ENCODE measurements at regions not wholly inside any gene's neighbourhood (a gene's known extent, or its start where the extent isn't known, plus 50 kb on each side); places are given as distances from the start of the nearest gene placed in this dataset.

DNA sequence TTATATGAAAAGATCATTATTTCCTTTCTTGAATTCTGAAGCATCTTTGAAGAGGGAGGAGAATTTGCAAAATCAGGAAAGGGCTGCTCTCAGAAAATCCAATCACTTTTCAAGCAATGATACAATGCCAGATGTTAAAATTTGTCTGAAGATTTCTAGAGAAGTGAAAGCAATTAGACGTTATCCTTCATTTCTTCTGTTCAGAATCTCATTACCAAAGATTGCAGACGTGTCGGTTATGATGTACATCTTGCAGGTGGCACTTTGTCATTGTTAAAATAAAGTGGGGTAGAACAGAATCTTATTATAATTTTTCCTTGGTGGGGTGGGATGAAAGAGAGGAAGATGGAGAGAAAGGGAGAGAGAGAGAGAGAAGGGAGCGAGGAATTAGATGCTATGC is 296.4 kb upstream of the STS start:
- no peaks in the 10 kb centered on the region for H3K4me1 ChIP-seq (ENCODE audit: control insufficient read depth, insufficient read depth, low read length)
- DNase-seq (no peak), ATAC-seq (no peak)
- intact Hi-C loops (cut with DNase I), result no loop called here
- no peak overlapping the region for H3K4me3 ChIP-seq (ENCODE audit: low read length)
- no peaks in the 10 kb centered on the region for H3K27me3 ChIP-seq (ENCODE audit: control insufficient read depth, insufficient read depth)
- no peaks in the 10 kb centered on the region for H3K9me3 ChIP-seq (ENCODE audit: control insufficient read depth, low read length)
- no peak overlapping the region for H3K27ac ChIP-seq (ENCODE audit: low read length)
- WGBS, result 92% methylated on average over 4 of the region's 4 CpGs

DNA sequence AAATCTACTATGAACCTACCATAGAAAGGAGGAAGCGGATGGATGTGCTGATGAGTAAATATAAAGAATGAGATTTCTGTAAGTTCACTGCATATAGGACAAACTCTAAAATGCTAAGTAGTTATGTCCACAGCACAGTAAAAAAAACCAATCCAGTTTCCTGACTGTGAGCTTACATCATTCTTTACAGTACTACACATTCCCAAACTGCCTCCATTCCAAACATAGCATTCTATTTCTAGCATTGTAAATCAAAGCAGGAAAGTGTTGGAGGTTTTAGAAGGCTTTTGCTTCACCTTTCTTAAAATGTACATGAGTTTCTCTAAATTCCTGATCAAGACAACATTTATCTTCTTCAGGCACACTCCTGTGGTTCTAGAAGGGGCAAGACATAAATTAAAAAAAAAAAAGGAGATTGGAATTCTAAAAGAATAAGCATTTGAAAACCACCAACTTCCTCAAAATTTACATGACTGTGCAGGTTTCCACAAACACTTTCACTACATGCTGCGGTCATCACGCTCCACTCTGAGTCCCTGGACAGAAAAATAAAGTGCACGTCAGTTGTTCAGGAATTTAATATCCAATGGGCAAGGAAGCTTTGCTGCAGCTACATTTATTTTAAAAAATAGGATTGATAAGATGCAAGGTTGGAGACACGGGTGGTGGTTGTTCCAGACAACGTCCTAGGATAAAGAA is 297.6 kb upstream of the STS start:
- no peak overlapping the region for H3K4me3 ChIP-seq (ENCODE audit: low read length)
- no peaks in the 10 kb centered on the region for H3K27me3 ChIP-seq (ENCODE audit: control insufficient read depth, insufficient read depth)
- WGBS, result 41% methylated on average over 6 of the region's 6 CpGs
- H3K9me3 ChIP-seq (ENCODE audit: control insufficient read depth, low read length), result no peaks in the 10 kb centered on the region
- H3K27ac ChIP-seq (ENCODE audit: low read length), result no peak overlapping the region
- intact Hi-C loops (cut with DNase I), result no loop called here
- no peak for ATAC-seq
- DNase-seq, result no peak
- no peaks in the 10 kb centered on the region for H3K4me1 ChIP-seq (ENCODE audit: control insufficient read depth, insufficient read depth, low read length)

DNA sequence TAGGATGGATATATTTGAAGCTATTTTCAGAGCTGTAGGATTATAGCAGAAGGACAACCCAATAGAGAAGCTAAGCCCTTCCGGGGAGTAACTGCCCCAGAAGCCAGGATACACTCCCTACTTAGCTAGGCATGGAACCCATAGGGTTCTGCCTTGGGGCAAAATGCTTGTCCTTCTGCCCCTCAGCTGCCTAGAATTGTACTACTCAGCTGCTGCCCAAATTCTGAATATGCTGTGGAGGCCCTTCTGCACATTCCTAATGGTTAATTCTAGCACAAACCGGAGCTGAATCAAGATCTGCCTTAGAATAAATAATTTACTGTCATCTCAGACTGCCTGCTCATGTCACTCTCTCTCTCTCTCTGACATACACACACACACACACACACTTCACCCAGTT is 297.7 kb upstream of the VCX3A start:
- H3K4me1 ChIP-seq (ENCODE audit: control insufficient read depth, insufficient read depth, low read length), result no peaks in the 10 kb centered on the region
- no peak overlapping the region for H3K4me3 ChIP-seq (ENCODE audit: low read length)
- H3K27me3 ChIP-seq (ENCODE audit: control insufficient read depth, insufficient read depth), result no peaks in the 10 kb centered on the region
- no peak for ATAC-seq
- H3K9me3 ChIP-seq (ENCODE audit: control insufficient read depth, low read length), result no peaks in the 10 kb centered on the region
- WGBS, result 69% methylated on average over 2 of the region's 2 CpGs
- no peak overlapping the region for H3K27ac ChIP-seq (ENCODE audit: low read length)
- DNase-seq, result no peak
- intact Hi-C loops (cut with DNase I), result no loop called here

DNA sequence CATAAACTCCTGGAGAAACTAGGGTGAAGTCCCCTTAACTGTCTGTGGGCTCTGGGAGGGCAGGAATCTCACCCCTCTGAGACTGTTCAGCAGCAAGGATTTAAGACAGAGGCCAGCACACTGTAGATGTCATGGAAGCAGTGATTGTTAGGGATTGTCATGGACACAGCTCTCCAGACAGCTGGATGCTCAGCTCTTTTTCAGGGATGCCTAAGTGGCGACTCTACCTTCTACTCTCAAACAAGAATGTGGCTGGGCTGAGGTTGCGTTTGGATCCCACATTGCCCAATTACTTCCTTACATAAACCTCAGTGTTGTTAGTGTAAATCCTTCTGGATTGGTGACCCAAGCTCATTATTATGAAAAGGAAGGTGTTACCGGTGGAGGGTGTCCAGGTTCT is 291.9 kb upstream of the VCX3A start:
- Histone ChIP-seq H3K27ac (ENCODE audit: low read length) (no peak overlapping the region), H3K9me3 (ENCODE audit: control insufficient read depth, low read length) (no peaks in the 10 kb centered on the region), H3K4me1 (ENCODE audit: control insufficient read depth, insufficient read depth, low read length) (no peaks in the 10 kb centered on the region), H3K27me3 (ENCODE audit: control insufficient read depth, insufficient read depth) (no peaks in the 10 kb centered on the region), H3K4me3 (ENCODE audit: low read length) (no peak overlapping the region)
- ATAC-seq (no peak), DNase-seq (no peak)
- intact Hi-C loops (cut with DNase I), result no loop called here
- WGBS, result 86% methylated on average over 3 of the region's 3 CpGs

DNA sequence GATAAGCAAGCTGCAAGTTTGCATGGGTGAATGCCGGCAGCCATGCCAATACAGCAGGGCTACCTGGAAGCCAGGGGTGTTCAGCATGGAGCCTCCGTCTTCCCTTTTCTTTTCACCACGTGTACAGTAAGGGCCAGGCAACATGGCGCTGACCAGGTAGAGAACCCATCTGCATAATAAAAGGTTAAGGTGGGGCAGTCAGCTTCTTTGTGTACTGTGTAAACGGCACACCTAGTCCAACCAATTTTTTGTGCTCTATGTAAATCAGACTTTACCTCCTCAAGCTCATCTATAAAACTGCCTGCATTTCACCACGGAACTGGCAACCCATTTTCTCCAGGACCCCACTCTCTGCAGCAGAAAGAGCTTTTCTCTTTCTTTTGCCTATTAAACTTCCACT is 286.8 kb upstream of the VCX3A start:
- no peak for ATAC-seq
- no peaks in the 10 kb centered on the region for H3K4me1 ChIP-seq (ENCODE audit: control insufficient read depth, insufficient read depth, low read length)
- intact Hi-C loops (cut with DNase I), result no loop called here
- no peak for DNase-seq
- H3K27me3 ChIP-seq (ENCODE audit: control insufficient read depth, insufficient read depth), result no peaks in the 10 kb centered on the region
- H3K4me3 ChIP-seq (ENCODE audit: low read length), result no peak overlapping the region
- H3K27ac ChIP-seq (ENCODE audit: low read length), result no peak overlapping the region
- no peaks in the 10 kb centered on the region for H3K9me3 ChIP-seq (ENCODE audit: control insufficient read depth, low read length)
- WGBS, result 87% methylated on average over 6 of the region's 6 CpGs

DNA sequence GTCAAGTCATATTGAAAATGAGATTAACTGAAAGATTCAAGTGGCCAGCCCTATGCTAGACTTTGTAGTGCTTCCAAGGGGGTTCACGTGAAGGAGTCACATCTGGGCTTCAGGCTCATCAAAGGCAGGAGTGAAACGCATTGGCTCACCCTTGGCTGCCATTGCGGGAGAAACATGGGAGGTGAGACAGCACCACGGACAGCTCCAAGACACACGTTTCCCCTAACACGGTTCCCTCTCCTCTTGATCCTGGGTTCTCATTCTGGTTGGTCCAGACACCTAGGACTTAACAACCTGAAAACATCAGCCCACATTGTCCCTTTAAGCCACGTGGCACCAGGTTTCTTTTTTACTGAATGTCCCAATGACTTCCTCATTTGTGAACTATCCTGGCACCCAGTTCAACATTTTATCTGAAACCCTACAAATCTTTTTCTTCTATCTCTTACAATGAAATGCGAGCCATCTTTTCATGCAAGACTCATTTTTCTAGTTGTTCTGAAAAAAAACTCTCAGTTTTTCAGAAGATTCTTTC is 279.0 kb upstream of the VCX3A start:
- ATAC-seq (no peak), DNase-seq (no peak)
- intact Hi-C loops (cut with DNase I), result no loop called here
- no peaks in the 10 kb centered on the region for H3K4me1 ChIP-seq (ENCODE audit: control insufficient read depth, insufficient read depth, low read length)
- no peaks in the 10 kb centered on the region for H3K27me3 ChIP-seq (ENCODE audit: control insufficient read depth, insufficient read depth)
- H3K27ac ChIP-seq (ENCODE audit: low read length), result no peak overlapping the region
- H3K9me3 ChIP-seq (ENCODE audit: control insufficient read depth, low read length), result no peaks in the 10 kb centered on the region
- 55% methylated on average over 8 of the region's 8 CpGs for WGBS
- no peak overlapping the region for H3K4me3 ChIP-seq (ENCODE audit: low read length)

DNA sequence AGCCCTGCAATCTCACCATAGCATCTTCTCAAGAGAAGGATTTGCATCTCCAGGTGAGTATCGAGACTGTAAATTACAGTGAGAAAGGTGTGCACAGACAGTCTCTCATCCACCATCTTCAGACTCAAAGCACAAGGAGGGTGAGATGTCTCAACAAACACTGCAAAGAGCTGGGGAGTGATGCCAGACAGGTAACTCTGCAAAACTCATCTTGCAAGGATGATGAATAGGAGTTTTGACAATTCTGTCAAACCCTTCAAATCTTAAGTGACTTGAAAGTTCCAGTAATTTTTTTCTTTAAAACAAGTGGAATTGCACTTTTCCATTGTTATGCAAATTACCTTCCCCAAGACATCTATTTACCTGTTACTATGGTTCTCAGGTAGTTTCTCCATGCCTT is 277.2 kb upstream of the VCX3A start:
- Histone ChIP-seq H3K27ac (ENCODE audit: low read length) (no peak overlapping the region), H3K4me3 (ENCODE audit: low read length) (no peak overlapping the region), H3K4me1 (ENCODE audit: control insufficient read depth, insufficient read depth, low read length) (no peaks in the 10 kb centered on the region), H3K9me3 (ENCODE audit: control insufficient read depth, low read length) (no peaks in the 10 kb centered on the region), H3K27me3 (ENCODE audit: control insufficient read depth, insufficient read depth) (no peaks in the 10 kb centered on the region)
- no peak for DNase-seq
- WGBS, result 92% methylated on average over 1 of the region's 1 CpG
- intact Hi-C loops (cut with DNase I), result no loop called here
- ATAC-seq, result no peak

DNA sequence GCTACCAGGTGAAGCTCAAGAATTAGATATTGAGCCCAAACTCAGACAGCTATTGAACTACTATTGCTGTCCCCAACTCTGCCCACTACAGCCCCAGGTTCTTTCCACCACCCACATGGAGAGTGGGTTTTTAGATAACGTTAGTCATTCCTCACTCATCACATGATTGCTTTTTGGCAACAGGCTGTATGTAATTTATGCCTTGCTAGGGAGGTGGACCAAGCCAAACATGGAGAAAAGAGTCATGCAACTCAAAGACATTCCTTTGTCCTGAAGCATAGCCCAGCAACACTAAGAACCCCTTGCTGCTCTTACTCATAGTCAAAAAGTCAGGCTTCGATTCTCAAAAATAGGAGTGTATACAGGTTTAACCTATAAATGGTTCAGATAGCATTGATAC is 275.9 kb upstream of the VCX3A start:
- no peak for DNase-seq
- H3K27ac ChIP-seq (ENCODE audit: low read length), result no peak overlapping the region

DNA sequence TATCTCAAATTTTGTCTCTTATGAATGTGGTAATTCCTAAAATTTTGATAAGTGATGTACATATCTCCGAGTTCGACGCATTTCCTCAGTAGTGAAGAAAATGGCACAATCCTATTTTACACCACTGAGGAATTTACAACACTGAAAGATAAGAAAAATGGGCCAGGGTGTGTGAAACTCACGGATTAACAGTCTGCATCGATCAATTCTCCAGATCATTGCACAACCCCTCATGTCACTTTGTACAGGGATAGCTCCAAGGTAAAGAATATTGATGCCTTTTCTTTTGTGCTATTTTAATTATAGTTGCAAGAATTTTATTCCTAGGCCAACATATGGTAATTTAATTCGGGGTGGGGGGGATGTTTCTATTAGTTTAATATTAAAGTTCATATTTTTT is 268.7 kb upstream of the VCX3A start:
- intact Hi-C loops (cut with DNase I), result no loop called here
- no peaks in the 10 kb centered on the region for H3K27me3 ChIP-seq (ENCODE audit: control insufficient read depth, insufficient read depth)

More for the DNA sequence above, 275.9 kb upstream of the VCX3A start:
- 71% methylated on average over 2 of the region's 2 CpGs for WGBS
- H3K9me3 ChIP-seq (ENCODE audit: control insufficient read depth, low read length), result no peaks in the 10 kb centered on the region
- intact Hi-C loops (cut with DNase I), result no loop called here
- no peak for ATAC-seq
- H3K4me3 ChIP-seq (ENCODE audit: low read length), result no peak overlapping the region
- no peaks in the 10 kb centered on the region for H3K27me3 ChIP-seq (ENCODE audit: control insufficient read depth, insufficient read depth)
- no peaks in the 10 kb centered on the region for H3K4me1 ChIP-seq (ENCODE audit: control insufficient read depth, insufficient read depth, low read length)

DNA sequence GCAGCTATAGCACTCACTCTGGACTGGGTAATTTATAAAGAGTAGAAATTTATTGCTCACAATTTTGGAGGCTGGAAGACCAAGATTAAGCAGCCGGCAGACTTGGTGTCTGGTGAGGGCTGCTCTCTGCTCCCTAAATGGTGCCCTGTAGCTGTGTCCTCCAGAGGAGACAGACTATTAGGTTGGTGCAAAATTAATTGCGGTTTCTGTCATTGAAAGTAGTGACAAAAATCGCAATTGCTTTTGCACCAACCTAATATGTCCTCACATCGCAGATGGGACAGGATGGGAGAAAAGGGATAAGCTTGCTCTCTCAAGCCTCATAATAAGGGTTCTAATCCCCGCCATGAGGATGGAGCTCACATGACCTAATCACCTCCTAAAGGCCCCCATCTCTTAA is 258.1 kb upstream of the VCX3A start:
- WGBS, result 95% methylated on average over 5 of the region's 5 CpGs
- intact Hi-C loops (cut with DNase I), result no loop called here
- no peaks in the 10 kb centered on the region for H3K4me1 ChIP-seq (ENCODE audit: control insufficient read depth, insufficient read depth, low read length)
- DNase-seq (no peak), ATAC-seq (no peak)
- no peak overlapping the region for H3K4me3 ChIP-seq (ENCODE audit: low read length)
- no peaks in the 10 kb centered on the region for H3K27me3 ChIP-seq (ENCODE audit: control insufficient read depth, insufficient read depth)
- H3K27ac ChIP-seq (ENCODE audit: low read length), result no peak overlapping the region
- no peaks in the 10 kb centered on the region for H3K9me3 ChIP-seq (ENCODE audit: control insufficient read depth, low read length)

More for the DNA sequence above, 268.7 kb upstream of the VCX3A start:
- Histone ChIP-seq H3K27ac (ENCODE audit: low read length) (no peak overlapping the region), H3K4me3 (ENCODE audit: low read length) (no peak overlapping the region), H3K4me1 (ENCODE audit: control insufficient read depth, insufficient read depth, low read length) (no peaks in the 10 kb centered on the region), H3K9me3 (ENCODE audit: control insufficient read depth, low read length) (no peaks in the 10 kb centered on the region)
- no peak for ATAC-seq
- DNase-seq, result no peak
- WGBS, result 74% methylated on average over 6 of the region's 6 CpGs

DNA sequence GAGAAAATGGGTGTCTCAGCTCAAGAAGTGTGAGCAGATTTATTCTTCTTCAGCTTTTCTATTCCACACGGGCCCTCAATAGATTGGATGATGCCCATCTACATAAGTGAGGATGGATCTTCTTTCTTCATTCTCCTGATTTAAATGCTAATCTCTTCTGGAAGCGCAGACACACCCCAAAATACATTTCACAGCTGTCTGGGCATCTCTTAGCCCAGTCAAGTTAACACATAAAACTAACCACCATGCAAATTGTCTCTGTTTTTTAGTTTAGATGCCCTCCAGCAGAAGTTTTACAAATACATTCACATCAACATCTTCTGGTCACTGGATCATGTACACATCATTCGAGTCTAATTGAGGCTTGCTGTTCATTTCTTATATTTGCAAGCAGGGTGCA is 249.0 kb upstream of the VCX3A start:
- H3K27me3 ChIP-seq (ENCODE audit: control insufficient read depth, insufficient read depth), result no peaks in the 10 kb centered on the region
- no peak overlapping the region for H3K4me3 ChIP-seq (ENCODE audit: low read length)
- no peak overlapping the region for H3K27ac ChIP-seq (ENCODE audit: low read length)
- ATAC-seq, result no peak
- H3K9me3 ChIP-seq (ENCODE audit: control insufficient read depth, low read length), result no peaks in the 10 kb centered on the region
- intact Hi-C loops (cut with DNase I), result no loop called here
- H3K4me1 ChIP-seq (ENCODE audit: control insufficient read depth, insufficient read depth, low read length), result no peaks in the 10 kb centered on the region
- 82% methylated on average over 3 of the region's 3 CpGs for WGBS
- DNase-seq, result no peak

DNA sequence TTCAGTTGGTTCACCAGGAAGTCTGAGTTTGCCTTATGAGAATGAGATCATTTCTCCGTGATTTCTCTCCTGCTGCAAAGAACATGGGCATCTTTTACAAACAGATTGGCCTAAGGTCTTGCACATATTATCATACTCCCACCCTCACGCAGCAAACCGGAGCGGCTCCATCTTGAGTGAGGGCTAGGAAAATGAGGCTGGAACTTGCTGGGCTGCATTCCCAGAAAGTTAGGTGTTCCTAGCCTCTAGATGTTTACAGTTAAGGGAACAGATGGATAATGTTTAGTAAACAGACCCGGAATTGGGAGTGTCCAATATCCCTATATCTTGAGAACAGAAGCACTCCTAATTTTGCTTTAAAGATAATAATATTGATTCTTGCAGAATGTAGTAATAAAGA is 247.9 kb upstream of the VCX3A start:
- H3K4me1 ChIP-seq (ENCODE audit: control insufficient read depth, insufficient read depth, low read length), result no peaks in the 10 kb centered on the region
- WGBS, result 86% methylated on average over 5 of the region's 5 CpGs
- DNase-seq (no peak), ATAC-seq (no peak)
- H3K27me3 ChIP-seq (ENCODE audit: control insufficient read depth, insufficient read depth), result no peaks in the 10 kb centered on the region
- H3K27ac ChIP-seq (ENCODE audit: low read length), result no peak overlapping the region
- no peak overlapping the region for H3K4me3 ChIP-seq (ENCODE audit: low read length)
- H3K9me3 ChIP-seq (ENCODE audit: control insufficient read depth, low read length), result no peaks in the 10 kb centered on the region
- intact Hi-C loops (cut with DNase I), result no loop called here
